ENCODE measurements at regions not wholly inside any gene's neighbourhood (a gene's known extent, or its start where the extent isn't known, plus 50 kb on each side); places are given as distances from the start of the nearest gene placed in this dataset.

DNA sequence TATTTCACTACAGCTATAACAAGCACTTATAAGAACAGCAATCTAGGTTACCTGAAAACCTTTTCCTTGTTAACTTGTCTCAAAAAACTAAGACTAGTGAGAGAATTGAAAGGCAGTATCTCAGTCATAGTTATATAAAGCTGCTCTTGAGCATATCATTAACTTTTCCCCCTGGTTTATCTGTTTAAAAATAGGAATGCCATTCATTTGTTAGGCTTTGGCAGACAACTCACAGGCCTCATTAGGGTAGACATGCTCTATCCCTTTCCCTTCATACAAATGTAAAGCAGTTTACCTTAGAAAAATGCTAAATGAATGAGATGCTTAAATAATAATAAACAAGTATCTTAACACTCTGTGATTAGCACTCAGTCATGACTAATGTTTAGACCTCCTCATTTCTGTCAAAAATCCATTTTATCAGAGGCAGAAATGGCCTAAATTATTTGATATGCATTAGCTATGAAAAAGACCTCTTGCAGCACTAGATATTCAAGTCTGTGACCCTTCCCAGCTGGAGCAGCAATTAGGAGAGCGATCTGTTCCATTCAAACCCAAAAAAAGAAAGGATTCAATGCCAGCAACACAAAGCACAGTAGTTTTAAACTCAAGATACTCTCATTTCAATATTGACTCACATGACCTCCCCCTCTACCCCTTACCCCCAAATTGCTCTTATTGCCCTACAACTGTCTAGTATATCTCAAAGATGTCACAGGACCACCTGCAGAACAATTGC lies 1578.8 kb upstream of the WWC1 start:
- H3K9me3 ChIP-seq (ENCODE audit: severe bottlenecking) = no peaks in the 10 kb centered on the region
- no peak for TF ChIP-seq CTCF (IDR thresholded peaks at IDR 0.05; ENCODE audit: poor library complexity, severe bottlenecking)
- H3K4me3 ChIP-seq (ENCODE audit: severe bottlenecking) = no peak overlapping the region
- H3K27ac ChIP-seq (ENCODE audit: poor library complexity, severe bottlenecking) = no peak overlapping the region
- no peaks in the 10 kb centered on the region for H3K4me1 ChIP-seq (ENCODE audit: insufficient read depth, poor library complexity, severe bottlenecking)
- no peaks in the 10 kb centered on the region for H3K36me3 ChIP-seq (ENCODE audit: low read depth)
- no peaks in the 10 kb centered on the region for H3K27me3 ChIP-seq (ENCODE audit: insufficient read depth, poor library complexity, severe bottlenecking)
- ATAC-seq (ENCODE audit: low read depth) (no peak), DNase-seq (ENCODE audit: low spot score) (no peak)

DNA sequence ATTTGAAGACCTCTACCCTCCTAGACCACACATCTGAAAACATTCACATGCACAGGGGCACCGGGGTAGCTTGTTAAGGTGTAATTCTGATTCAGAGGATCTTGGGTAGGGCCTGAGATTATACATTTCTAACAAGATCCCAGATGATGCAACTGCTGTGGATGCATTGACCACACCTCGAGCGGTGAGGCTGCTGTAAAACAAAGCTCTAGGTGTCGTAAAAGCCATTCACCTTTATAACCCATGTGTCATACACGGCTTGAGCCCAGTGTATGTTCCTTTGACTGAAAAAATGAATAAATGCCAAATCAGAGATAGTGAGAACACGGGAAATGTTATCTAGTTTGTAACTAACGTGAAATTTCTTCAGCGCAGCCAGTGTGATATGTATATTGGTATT lies 1578.2 kb upstream of the WWC1 start:
- Histone ChIP-seq H3K27me3 (ENCODE audit: insufficient read depth, poor library complexity, severe bottlenecking) (no peaks in the 10 kb centered on the region), H3K4me3 (ENCODE audit: severe bottlenecking) (no peak overlapping the region), H3K4me1 (ENCODE audit: insufficient read depth, poor library complexity, severe bottlenecking) (no peaks in the 10 kb centered on the region), H3K36me3 (ENCODE audit: low read depth) (no peaks in the 10 kb centered on the region), H3K9me3 (ENCODE audit: severe bottlenecking) (no peaks in the 10 kb centered on the region), H3K27ac (ENCODE audit: poor library complexity, severe bottlenecking) (no peak overlapping the region)
- no peak for DNase-seq (ENCODE audit: low spot score)
- no peak for ATAC-seq (ENCODE audit: low read depth)
- no peak for TF ChIP-seq CTCF (IDR thresholded peaks at IDR 0.05; ENCODE audit: poor library complexity, severe bottlenecking)

GRCh38 chr5:166716856-166717492 lies 1574.5 kb upstream of the WWC1 start:
- DNase-seq (ENCODE audit: low spot score) (no peak), ATAC-seq (ENCODE audit: low read depth) (no peak)
- Histone ChIP-seq H3K27me3 (ENCODE audit: insufficient read depth, poor library complexity, severe bottlenecking) (no peaks in the 10 kb centered on the region), H3K4me3 (ENCODE audit: severe bottlenecking) (no peak overlapping the region), H3K9me3 (ENCODE audit: severe bottlenecking) (no peaks in the 10 kb centered on the region), H3K4me1 (ENCODE audit: insufficient read depth, poor library complexity, severe bottlenecking) (peaks cover 8% of the 10 kb centered on the region), H3K36me3 (ENCODE audit: low read depth) (no peaks in the 10 kb centered on the region), H3K27ac (ENCODE audit: poor library complexity, severe bottlenecking) (no peak overlapping the region)
- no peak for TF ChIP-seq CTCF (IDR thresholded peaks at IDR 0.05; ENCODE audit: poor library complexity, severe bottlenecking)

DNA sequence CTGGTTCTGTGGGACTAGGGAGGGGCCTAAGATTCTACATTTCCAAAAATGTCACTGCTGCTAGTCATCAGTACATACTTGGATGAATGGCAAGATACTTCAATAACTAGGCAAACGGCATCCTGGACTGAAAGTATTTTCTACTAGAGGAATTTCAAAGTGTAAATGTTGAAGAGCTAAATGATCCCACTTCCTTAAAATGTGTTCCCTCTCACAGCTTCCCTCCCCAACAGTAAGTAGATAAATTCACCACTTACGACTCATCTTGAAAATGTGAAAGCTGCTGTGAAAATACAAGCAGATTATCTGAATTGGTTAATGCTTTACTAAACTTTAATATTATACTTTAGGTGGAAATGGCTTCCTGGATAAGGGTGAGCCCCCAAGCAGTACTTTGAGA lies 1571.5 kb upstream of the WWC1 start:
- no peaks in the 10 kb centered on the region for H3K36me3 ChIP-seq (ENCODE audit: low read depth)
- TF ChIP-seq CTCF (IDR thresholded peaks at IDR 0.05; ENCODE audit: poor library complexity, severe bottlenecking) = no peak
- ATAC-seq (ENCODE audit: low read depth) (peak; percentile 41; the same call in 2 of the 3 replicates), DNase-seq (ENCODE audit: low spot score) (no peak)
- peak overlapping the region; percentile 49 for H3K27ac ChIP-seq (ENCODE audit: poor library complexity, severe bottlenecking)
- no peaks in the 10 kb centered on the region for H3K27me3 ChIP-seq (ENCODE audit: insufficient read depth, poor library complexity, severe bottlenecking)
- H3K4me1 ChIP-seq (ENCODE audit: insufficient read depth, poor library complexity, severe bottlenecking) = peaks cover 31% of the 10 kb centered on the region
- H3K4me3 ChIP-seq (ENCODE audit: severe bottlenecking) = no peak overlapping the region
- no peaks in the 10 kb centered on the region for H3K9me3 ChIP-seq (ENCODE audit: severe bottlenecking)

- Histone ChIP-seq H3K27ac (ENCODE audit: poor library complexity, severe bottlenecking) (peak overlapping the region; percentile 73), H3K9me3 (ENCODE audit: severe bottlenecking) (no peaks in the 10 kb centered on the region), H3K27me3 (ENCODE audit: insufficient read depth, poor library complexity, severe bottlenecking) (no peaks in the 10 kb centered on the region), H3K4me3 (ENCODE audit: severe bottlenecking) (no peak overlapping the region), H3K4me1 (ENCODE audit: insufficient read depth, poor library complexity, severe bottlenecking) (peaks cover 34% of the 10 kb centered on the region), H3K36me3 (ENCODE audit: low read depth) (no peaks in the 10 kb centered on the region)
- no peak for TF ChIP-seq CTCF (IDR thresholded peaks at IDR 0.05; ENCODE audit: poor library complexity, severe bottlenecking)
- ATAC-seq (ENCODE audit: low read depth) (peak; percentile 100), DNase-seq (ENCODE audit: low spot score) (no peak)
Measured at GRCh38 chr5:166722939-166723338, 1568.5 kb upstream of the WWC1 start.
